ENCODE measurements at regions not wholly inside any gene's neighbourhood (a gene's known extent, or its start where the extent isn't known, plus 50 kb on each side); places are given as distances from the start of the nearest gene placed in this dataset.

GRCh38 chr14:71472356-71473340 lies 459.6 kb upstream of the RGS6 start (continued):
- TF ChIP-seq SMC3 (IDR thresholded peaks at IDR 0.05; ENCODE audit: low read depth, low read length) (no peak), MAZ (IDR thresholded peaks at IDR 0.05; ENCODE audit: borderline replicate concordance, low read depth, low read length) (no peak)

- Histone ChIP-seq H4K20me1 (ENCODE audit: insufficient read depth, low read length) (0 out of 2 replicates have a peak, but pooled peaks cover 4% of the 10 kb centered on the region), H2AK9ac (replicated peaks; ENCODE audit: low read depth, low read length, poor library complexity) (no peak overlapping the region), H4K5ac (ENCODE audit: low read depth, low read length) (no peak overlapping the region), H2AK5ac (ENCODE audit: low read depth, low read length) (no peak overlapping the region), H2BK15ac (ENCODE audit: low read depth, low read length) (no peak overlapping the region), H3K4me3 (ENCODE audit: insufficient read depth, low read depth, low read length) (no peak overlapping the region), H4K8ac (ENCODE audit: low read depth in 2 of 2, low read length in 2 of 2) (no peak overlapping the region), H3K18ac (ENCODE audit: low read depth, low read length) (no peak overlapping the region), H2BK20ac (ENCODE audit: low read depth, low read length) (no peak overlapping the region), H2BK120ac (ENCODE audit: low read depth, low read length) (no peak overlapping the region), H3K27ac (ENCODE audit: insufficient read depth, low read length) (no peak overlapping the region), H3K9me3 (ENCODE audit: control insufficient read depth, insufficient read depth, low read length) (no peaks in the 10 kb centered on the region), H2AFZ (replicated peaks; ENCODE audit: low read length, poor library complexity) (no peak overlapping the region), H3K23ac (ENCODE audit: low read depth, low read length) (no peak overlapping the region), H3K36me3 (ENCODE audit: control insufficient read depth, insufficient read depth, low read length) (no peaks in the 10 kb centered on the region), H3K4me2 (ENCODE audit: low read depth, low read length) (no peak overlapping the region), H3K27me3 (ENCODE audit: control insufficient read depth, insufficient read depth, low read length) (no peaks in the 10 kb centered on the region), H3K9me1 (ENCODE audit: insufficient read depth, low read length) (peaks cover 4% of the 10 kb centered on the region; the same call in 1 of the 2 replicates), H3K9ac (ENCODE audit: low read depth, low read length) (no peak overlapping the region), H3K14ac (replicated peaks; ENCODE audit: low read depth, low read length) (no peak overlapping the region), H2BK5ac (ENCODE audit: low read depth, low read length, poor library complexity, severe bottlenecking) (no peak overlapping the region), H3K79me1 (ENCODE audit: low read depth in 1 of 2, low read length in 2 of 2) (peaks cover 29 to 63% of the 10 kb centered on the region in 2 experiments), H3K4ac (ENCODE audit: low read depth, low read length) (no peak overlapping the region), H3K56ac (ENCODE audit: extremely low read depth, insufficient read depth, low read length) (no peak overlapping the region), H4K91ac (ENCODE audit: insufficient read depth, low read depth, low read length) (no peak overlapping the region), H3K4me1 (ENCODE audit: control insufficient read depth, insufficient read depth, low read length) (peaks cover 9% of the 10 kb centered on the region)
- no CpG with 5 or more reads among the region's 2 CpGs for WGBS, 2 experiments (ENCODE audit: extremely low coverage in 2 of 2, insufficient read length in 1 of 2)
- DNase-seq (no peak), ATAC-seq (ENCODE audit: low read depth) (no peak)
- ChIA-PET POLR2A (ENCODE audit: unreplicated experiment) (no interaction called here), CTCF (no interaction called here)
- dilution Hi-C loops (cut with HindIII; ENCODE audit: low sequenced_read_pairs, unreplicated experiment) (no loop called here), intact Hi-C loops (cut with micrococcal nuclease) (no loop called here), in situ Hi-C loops (cut with MboI; ENCODE audit: low sequenced_read_pairs) (no loop called here)
- BruUV-seq (replicated peaks), result no TSS peak
- no peak for TF ChIP-seq USF2 (IDR thresholded peaks at IDR 0.05; ENCODE audit: low read depth, low read length)
- TF ChIP-seq CHD1 (IDR thresholded peaks at IDR 0.05; ENCODE audit: low read depth, low read length), result no peak
- no peak for TF ChIP-seq RAD21 (IDR thresholded peaks at IDR 0.05; ENCODE audit: low read length)
- TF ChIP-seq CEBPB (IDR thresholded peaks at IDR 0.05; ENCODE audit: low read depth, low read length), result no peak
- no peak for TF ChIP-seq RFX5 (IDR thresholded peaks at IDR 0.05; ENCODE audit: low read depth, low read length)
- no peak for TF ChIP-seq POLR2A (IDR thresholded peaks at IDR 0.05; ENCODE audit: low read depth, low read length)
- TF ChIP-seq MXI1 (IDR thresholded peaks at IDR 0.05; ENCODE audit: borderline replicate concordance, low read depth, low read length), result no peak
- TF ChIP-seq FOS (IDR thresholded peaks at IDR 0.05; ENCODE audit: low read depth, low read length), result no peak
- TF ChIP-seq NFE2L2 (IDR thresholded peaks at IDR 0.05; ENCODE audit: low read depth, low read length), result no peak
- TF ChIP-seq MAZ (IDR thresholded peaks at IDR 0.05; ENCODE audit: borderline replicate concordance, low read depth, low read length), result no peak
- no peak for TF ChIP-seq CTCF (conservative IDR thresholded peaks at IDR 0.05; ENCODE audit: low read depth, low read length)
- TF ChIP-seq SMC3 (IDR thresholded peaks at IDR 0.05; ENCODE audit: low read depth, low read length), result no peak
- TF ChIP-seq MAFK (IDR thresholded peaks at IDR 0.05; ENCODE audit: low read depth, low read length), result no peak
- no peak for TF ChIP-seq RCOR1 (IDR thresholded peaks at IDR 0.05; ENCODE audit: insufficient replicate concordance, low read length)
These were observed 458.4 kb upstream of the RGS6 start for GRCh38 chr14:71473843-71474242.
